HepG2 (cell line): ENCODE measurements at regions not wholly inside any gene's neighbourhood (a gene's known extent, or its start where the extent isn't known, plus 50 kb on each side); places are given as distances from the start of the nearest gene placed in this dataset.

Source experiments
- ATAC-seq: fragments of 200-7000 bp; cut with Tn5 transposase; 3 replicates; pipeline ENCODE4 v1.9.1; 2020; ENCODE audit warnings: mild to moderate bottlenecking, moderate library complexity
- BruUV-seq: library from RNA; stranded (reverse); fragments of 400-500 nt; replicated peaks from 2 replicates; lab custom pipeline; 2021; lab: Mats Ljungman, UMichigan
- CTCF ChIA-PET: fragments of 300-600 bp; formaldehyde crosslinking; extraction: SDS; loops from one replicate; lab custom pipeline; 2021; ENCODE audit warnings: low total read pairs, inconsistent platforms, low intra/inter-chr PET ratio; lab: Yijun Ruan, JAX
- POLR2A ChIA-PET: fragments of 350-600 bp; sonication (Branson Sonifier 250); formaldehyde crosslinking; loops from one replicate; lab custom pipeline; 2020; ENCODE audit warnings: antibody characterized with exemption, inconsistent platforms; lab: Yijun Ruan, JAX
- DNase-seq: peaks from one replicate; pipeline ENCODE4 v3.0.0-alpha.2; 2015; ENCODE audit warnings: low spot score
- FAIRE-seq: peaks from 3 replicates; lab custom pipeline; 2011; peaks lifted over from hg19 to GRCh38; lab: Jason Lieb, UNC
- H2AFZ ChIP-seq: one replicate; pipeline ENCODE4 v1.6.1; 2011; ENCODE audit warnings: low read length, inconsistent platforms
- H3K27ac ChIP-seq: fragments of 300-600 bp; 3 replicates; pipeline ENCODE4 v1.8.0; 2011; ENCODE audit warnings: mixed run types, mild to moderate bottlenecking, mixed read lengths, low read length, inconsistent platforms; ENCODE audit not compliant: insufficient read depth; ENCODE audit errors: extremely low read length
- H3K27me3 ChIP-seq, 2 experiments: fragments of 200-600 bp in 1 of 2; 2 replicates in 1 of 2; 3 replicates in 1 of 2; pipeline versions ENCODE4 v1.6.0 to v1.8.0; 2011; ENCODE audit warnings: low read length in 2 of 2, mild to moderate bottlenecking in 2 of 2, moderate library complexity in 2 of 2, inconsistent platforms in 1 of 2; ENCODE audit not compliant: insufficient read depth in 2 of 2, control insufficient read depth in 1 of 2
- H3K36me3 ChIP-seq, 2 experiments: fragments of 200-600 bp in 1 of 2; replicated peaks in 1 of 2; 2 replicates in 1 of 2; 3 replicates in 1 of 2; pipeline versions ENCODE4 v1.5.1 to v1.8.0; 2011; ENCODE audit warnings: low read length in 2 of 2, inconsistent platforms in 1 of 2; ENCODE audit not compliant: insufficient read depth in 2 of 2, control insufficient read depth in 1 of 2
- H3K4me1 ChIP-seq: 2 replicates; pipeline ENCODE4 v1.5.1; 2012; ENCODE audit warnings: low read length, inconsistent platforms; ENCODE audit not compliant: insufficient read depth
- H3K4me2 ChIP-seq: 2 replicates; pipeline ENCODE4 v1.6.0; 2011; ENCODE audit warnings: low read depth, low read length, inconsistent platforms
- H3K4me3 ChIP-seq, 3 experiments: fragments of 200-600 bp in 1 of 3; sonication (generic), shearing (Covaris generic) in 1 of 3; replicated peaks in 1 of 3; 2 replicates each; pipeline ENCODE4 v1.5.1; 2011 to 2016; ENCODE audit warnings: low read length in 3 of 3, inconsistent platforms in 2 of 3, low read depth in 2 of 3, mild to moderate bottlenecking in 2 of 3, control low read depth in 1 of 3, mixed read lengths in 1 of 3; ENCODE audit not compliant: insufficient read depth in 1 of 3
- H3K79me2 ChIP-seq: one replicate; pipeline ENCODE4 v1.6.1; 2011; ENCODE audit warnings: low read length, inconsistent platforms; ENCODE audit not compliant: insufficient read depth
- H3K9ac ChIP-seq: 2 replicates; pipeline ENCODE4 v1.6.0; 2011; ENCODE audit warnings: mild to moderate bottlenecking, low read depth, low read length, inconsistent platforms; ENCODE audit not compliant: insufficient read depth
- H3K9me3 ChIP-seq: 2 replicates; pipeline ENCODE4 v1.5.1; 2012; ENCODE audit warnings: mild to moderate bottlenecking, low read length
- H4K20me1 ChIP-seq: 2 replicates; pipeline ENCODE4 v1.6.0; 2011; ENCODE audit warnings: inconsistent platforms, mild to moderate bottlenecking, low read length, moderate library complexity; ENCODE audit not compliant: insufficient read depth
- GTF3A ChIP-seq: sonication (generic); formaldehyde crosslinking; conservative IDR thresholded peaks from 2 replicates; pipeline ENCODE4 v1.4.0; 2020; ENCODE audit warnings: mild to moderate bottlenecking, missing genetic modification reagents
- HOXA9 ChIP-seq: sonication (generic); formaldehyde crosslinking; IDR thresholded peaks from 2 replicates; pipeline ENCODE4 v1.8.1; 2022; ENCODE audit warnings: missing genetic modification reagents, mild to moderate bottlenecking, moderate library complexity, borderline replicate concordance
- JUND ChIP-seq: sonication (generic); formaldehyde crosslinking; IDR thresholded peaks from 2 replicates; pipeline ENCODE4 v1.8.0; 2022; ENCODE audit warnings: mild to moderate bottlenecking, missing genetic modification reagents
- NAIF1 ChIP-seq: sonication (generic); formaldehyde crosslinking; IDR thresholded peaks from 2 replicates; pipeline ENCODE4 v1.5.0; 2020; ENCODE audit warnings: mild to moderate bottlenecking, missing genetic modification reagents, borderline replicate concordance
- NFYB ChIP-seq: sonication (generic); formaldehyde crosslinking; IDR thresholded peaks from 2 replicates; pipeline ENCODE4 v1.4.0; 2020; ENCODE audit warnings: missing genetic modification reagents
- POGZ ChIP-seq: sonication (generic); formaldehyde crosslinking; IDR thresholded peaks from 2 replicates; pipeline ENCODE4 v1.4.0; 2020; ENCODE audit warnings: mild to moderate bottlenecking, missing genetic modification reagents
- SMARCC2 ChIP-seq: fragments of 450-650 bp; IDR thresholded peaks from 2 replicates; pipeline ENCODE4 v1.6.1; 2017; ENCODE audit warnings: antibody characterized with exemption, mild to moderate bottlenecking
- SOX13 ChIP-seq, 3 experiments: fragments of 450-650 bp in 1 of 3; sonication (generic) in 1 of 3; formaldehyde crosslinking in 1 of 3; IDR thresholded peaks in 2 of 3; conservative IDR thresholded peaks in 1 of 3; 2 replicates each; pipeline versions ENCODE4 v1.5.0 to v1.6.1; 2016 to 2020; ENCODE audit warnings: antibody characterized with exemption in 1 of 3, mild to moderate bottlenecking in 1 of 3, missing compliant biosample characterization in 1 of 3, missing genetic modification reagents in 1 of 3, moderate library complexity in 1 of 3
- SOX6 ChIP-seq, 2 experiments: fragments of 450-650 bp in 1 of 2; sonication (generic) in 1 of 2; formaldehyde crosslinking in 1 of 2; IDR thresholded peaks; 2 replicates each; pipeline versions ENCODE4 v1.4.0 to v1.6.1; 2017 to 2020; ENCODE audit warnings: antibody characterized with exemption in 1 of 2, mild to moderate bottlenecking in 1 of 2, missing genetic modification reagents in 1 of 2
- TRIM22 ChIP-seq: fragments of 450-650 bp; IDR thresholded peaks from 2 replicates; pipeline ENCODE4 v1.6.1; 2017
- ZIK1 ChIP-seq: sonication (generic); formaldehyde crosslinking; IDR thresholded peaks from 2 replicates; pipeline ENCODE4 v1.5.0; 2020; ENCODE audit warnings: mild to moderate bottlenecking, low read depth, missing genetic modification reagents, borderline replicate concordance
- ZMYM2 ChIP-seq: sonication (generic); formaldehyde crosslinking; IDR thresholded peaks from 2 replicates; pipeline ENCODE4 v1.8.0; 2022; ENCODE audit warnings: mild to moderate bottlenecking, missing genetic modification reagents
- ZNF282 ChIP-seq: fragments of 450-650 bp; IDR thresholded peaks from 2 replicates; pipeline ENCODE4 v1.6.1; 2018; ENCODE audit not compliant: partially characterized antibody
- WGBS: methylation state at CpG from one replicate; pipeline ENCODE4 v1.1.6; 2017; ENCODE audit warnings: low lambda C conversion rate; 5-methylcytosine and 5-hydroxymethylcytosine counted together
- in situ Hi-C: cut with HindIII; loops from 2 replicates; pipeline ENCODE4 v1.10.0; 2017; ENCODE audit warnings: low pct_unique_long_range_greater_than_20kb; ENCODE audit not compliant: extremely low pct_ligation_motif_present
- intact Hi-C: fragments of 100-400 bp; cut with micrococcal nuclease; formaldehyde crosslinking; loops from one replicate; pipeline ENCODE4 v1.10.0; 2022; ENCODE audit not compliant: unreplicated experiment
- TF ChIP-seq, protein P1 (sequence below): sonication (generic); formaldehyde crosslinking; IDR thresholded peaks from 2 replicates; pipeline ENCODE4 v1.4.0; 2020; ENCODE audit warnings: missing genetic modification reagents, borderline replicate concordance
- TF ChIP-seq, protein P2 (sequence below): sonication (generic); formaldehyde crosslinking; IDR thresholded peaks from 2 replicates; pipeline ENCODE4 v1.5.1; 2020; ENCODE audit warnings: missing genetic modification reagents, mild to moderate bottlenecking, borderline replicate concordance
- TF ChIP-seq, protein P3 (sequence below): sonication (generic); IDR thresholded peaks from 2 replicates; pipeline ENCODE4 v1.6.1; 2016; ENCODE audit warnings: low read depth, borderline replicate concordance

- POLR2A ChIA-PET: no interaction called here
- no peaks in the 10 kb centered on the region for H3K36me3 ChIP-seq
- intact Hi-C loops: no loop called here
- H3K27ac ChIP-seq: no peak overlapping the region
- no peak overlapping the region for H3K9ac ChIP-seq
- DNase-seq (no peak), FAIRE-seq (no peak)
- CTCF ChIA-PET: no interaction called here
- H3K4me1 ChIP-seq: no peaks in the 10 kb centered on the region
- no peaks in the 10 kb centered on the region for H4K20me1 ChIP-seq
- TF ChIP-seq TRIM22 (no peak), NAIF1 (no peak), JUND (CRISPR knock-in tag) (no peak), ZIK1 (CRISPR knock-in tag) (no peak), GTF3A (no peak), ZMYM2 (CRISPR knock-in tag) (no peak), ZNF282 (no peak), HOXA9 (CRISPR knock-in tag) (no peak), SOX13 (IDR thresholded peaks at IDR 0.05) (no peak), SOX13 (CRISPR knock-in tag; conservative IDR thresholded peaks at IDR 0.05 in 1 of 2, IDR thresholded peaks at IDR 0.05 in 1 of 2) (no peak), SMARCC2 (no peak), NFYB (CRISPR knock-in tag) (no peak), POGZ (no peak), SOX6 (IDR thresholded peaks at IDR 0.05) (no peak), SOX6 (CRISPR knock-in tag; IDR thresholded peaks at IDR 0.05) (no peak)
- TF ChIP-seq, protein P1, sequence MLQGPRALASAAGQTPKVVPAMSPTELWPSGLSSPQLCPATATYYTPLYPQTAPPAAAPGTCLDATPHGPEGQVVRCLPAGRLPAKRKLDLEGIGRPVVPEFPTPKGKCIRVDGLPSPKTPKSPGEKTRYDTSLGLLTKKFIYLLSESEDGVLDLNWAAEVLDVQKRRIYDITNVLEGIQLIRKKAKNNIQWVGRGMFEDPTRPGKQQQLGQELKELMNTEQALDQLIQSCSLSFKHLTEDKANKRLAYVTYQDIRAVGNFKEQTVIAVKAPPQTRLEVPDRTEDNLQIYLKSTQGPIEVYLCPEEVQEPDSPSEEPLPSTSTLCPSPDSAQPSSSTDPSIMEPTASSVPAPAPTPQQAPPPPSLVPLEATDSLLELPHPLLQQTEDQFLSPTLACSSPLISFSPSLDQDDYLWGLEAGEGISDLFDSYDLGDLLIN (CRISPR knock-in tag): no peak
- TF ChIP-seq, protein P2, sequence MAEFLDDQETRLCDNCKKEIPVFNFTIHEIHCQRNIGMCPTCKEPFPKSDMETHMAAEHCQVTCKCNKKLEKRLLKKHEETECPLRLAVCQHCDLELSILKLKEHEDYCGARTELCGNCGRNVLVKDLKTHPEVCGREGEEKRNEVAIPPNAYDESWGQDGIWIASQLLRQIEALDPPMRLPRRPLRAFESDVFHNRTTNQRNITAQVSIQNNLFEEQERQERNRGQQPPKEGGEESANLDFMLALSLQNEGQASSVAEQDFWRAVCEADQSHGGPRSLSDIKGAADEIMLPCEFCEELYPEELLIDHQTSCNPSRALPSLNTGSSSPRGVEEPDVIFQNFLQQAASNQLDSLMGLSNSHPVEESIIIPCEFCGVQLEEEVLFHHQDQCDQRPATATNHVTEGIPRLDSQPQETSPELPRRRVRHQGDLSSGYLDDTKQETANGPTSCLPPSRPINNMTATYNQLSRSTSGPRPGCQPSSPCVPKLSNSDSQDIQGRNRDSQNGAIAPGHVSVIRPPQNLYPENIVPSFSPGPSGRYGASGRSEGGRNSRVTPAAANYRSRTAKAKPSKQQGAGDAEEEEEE: no peak
- TF ChIP-seq, protein P3, sequence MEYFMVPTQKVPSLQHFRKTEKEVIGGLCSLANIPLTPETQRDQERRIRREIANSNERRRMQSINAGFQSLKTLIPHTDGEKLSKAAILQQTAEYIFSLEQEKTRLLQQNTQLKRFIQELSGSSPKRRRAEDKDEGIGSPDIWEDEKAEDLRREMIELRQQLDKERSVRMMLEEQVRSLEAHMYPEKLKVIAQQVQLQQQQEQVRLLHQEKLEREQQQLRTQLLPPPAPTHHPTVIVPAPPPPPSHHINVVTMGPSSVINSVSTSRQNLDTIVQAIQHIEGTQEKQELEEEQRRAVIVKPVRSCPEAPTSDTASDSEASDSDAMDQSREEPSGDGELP: no peak
- TF ChIP-seq, all 625 proteins: peak for 0
- no peak overlapping the region for H2AFZ ChIP-seq
- H3K9me3 ChIP-seq: peaks cover 72% of the 10 kb centered on the region
- H3K4me2 ChIP-seq: no peak overlapping the region
- no peak overlapping the region for H3K4me3 ChIP-seq
- no peaks in the 10 kb centered on the region for H3K79me2 ChIP-seq
- WGBS: 64% methylated on average over 1 of the region's 1 CpG
- no peaks in the 10 kb centered on the region for H3K27me3 ChIP-seq
- ATAC-seq: no peak
- no TSS peak for BruUV-seq
- in situ Hi-C loops: no loop called here
These were observed 467.9 kb downstream of the TRHDE start for GRCh38 chr12:72740064-72740463.
